Posterior cingulate gyrus (tissue), 11 donors: ENCODE measurements at regions not wholly inside any gene's neighbourhood (a gene's known extent, or its start where the extent isn't known, plus 50 kb on each side); places are given as distances from the start of the nearest gene placed in this dataset.
A peak's percentile ranks its signal among the peaks of the same experiment; 100 is the strongest.
"Not testable (repeated sequence)": the region's sequence is repeated elsewhere in the genome, so short reads cannot be mapped to it uniquely, and the experiment has no call there.

Experiments used
- DNase-seq, 10 donors: peaks; one replicate each; pipeline versions ENCODE4 v3.0.0 to v3.0.0-alpha.2; 2020 to 2021; ENCODE audit warnings: mixed read lengths in 3 of 10
- intact Hi-C: fragments of 100-400 bp; cut with DNase I; formaldehyde crosslinking; loops from one replicate; pipeline ENCODE4 v1.15.1; 2023

DNA sequence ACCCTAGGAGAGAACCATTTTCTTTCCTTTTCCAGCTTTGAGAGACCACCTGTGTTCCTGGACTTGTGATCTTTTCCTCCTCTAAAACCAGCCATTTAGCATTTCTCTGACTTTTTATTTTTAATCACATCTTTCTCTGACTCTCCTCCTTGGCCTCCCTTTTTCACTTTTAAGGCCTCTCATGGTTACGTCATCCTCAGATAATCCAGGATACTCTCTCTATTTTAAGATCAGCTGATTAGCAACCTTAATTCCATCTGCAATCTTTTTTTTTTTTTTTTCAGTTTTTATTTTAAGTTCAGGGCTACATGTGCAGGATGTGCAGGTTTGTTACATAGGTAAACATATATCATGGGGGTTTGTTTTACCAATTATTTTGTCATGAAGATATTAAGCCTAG lies 54.0 kb downstream of the RFPL4B start:
- intact Hi-C loops: no loop called here
- DNase-seq: no peak

DNA sequence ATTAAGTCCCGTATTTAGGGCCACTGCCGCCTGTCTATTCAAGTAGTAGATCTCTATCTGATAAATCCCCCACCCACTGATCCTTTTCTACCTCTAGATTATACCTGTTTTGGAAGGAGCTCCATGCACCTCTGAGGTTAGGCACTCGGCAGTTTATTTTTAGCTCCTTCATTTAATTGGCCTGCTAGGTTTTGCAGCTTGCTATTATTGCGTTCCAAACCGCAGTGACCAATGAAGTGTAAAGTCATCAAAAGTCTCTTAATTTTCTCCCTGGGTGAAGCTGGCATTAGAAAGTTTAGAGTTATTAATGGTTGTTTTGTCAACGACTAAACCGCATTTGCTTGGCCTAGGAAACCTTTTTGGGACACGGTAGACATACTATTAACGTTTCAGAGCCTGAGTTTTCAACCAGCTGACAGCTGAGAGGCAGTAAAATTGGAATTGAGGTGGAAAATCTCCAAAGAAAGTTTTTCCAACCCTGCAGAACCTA lies 60.0 kb downstream of the RFPL4B start:
- intact Hi-C loops: no loop called here
- DNase-seq: no peak

DNA sequence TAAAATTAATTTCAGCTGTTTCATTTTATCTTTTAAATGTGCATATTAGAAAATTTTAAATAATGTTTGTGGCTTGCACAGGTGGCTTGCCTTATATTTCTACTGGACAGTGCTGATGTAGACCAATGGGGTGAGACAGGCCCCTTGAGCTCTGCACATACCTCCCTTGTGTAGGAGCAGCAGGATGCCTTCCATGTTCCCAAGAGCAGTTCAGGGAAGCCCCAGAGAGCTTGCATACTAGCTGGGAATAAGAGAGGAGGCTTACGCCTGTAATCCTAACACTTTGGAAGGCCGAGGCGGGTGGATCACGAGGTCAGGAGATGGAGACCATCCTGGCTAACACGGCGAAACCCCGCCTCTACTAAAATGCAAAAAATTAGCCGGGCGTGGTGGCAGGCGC lies 61.4 kb downstream of the RFPL4B start:
- intact Hi-C loops: no loop called here
- peak in 1 of 10 donors; percentile 49 for DNase-seq

DNA sequence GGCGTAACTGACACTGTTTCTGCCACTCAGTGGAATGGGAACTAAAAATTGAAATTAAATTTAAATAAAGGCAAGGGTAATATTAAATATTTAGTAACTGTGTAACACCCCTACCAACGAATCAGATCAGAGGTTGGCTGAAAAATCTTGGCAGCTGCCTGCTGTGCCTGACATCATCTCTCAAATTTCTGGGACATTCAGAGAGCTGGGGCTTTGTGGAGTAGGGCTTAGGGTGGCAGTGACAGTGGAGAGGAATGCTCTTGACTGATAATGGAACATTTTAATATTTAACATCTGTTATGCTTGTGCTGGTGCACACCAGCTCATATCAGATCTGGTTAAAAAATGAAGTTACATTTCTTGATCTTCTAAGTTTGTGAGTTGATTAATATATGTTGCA lies 62.2 kb downstream of the RFPL4B start:
- intact Hi-C loops: no loop called here
- peak in 1 of 10 donors; percentile 40 for DNase-seq

DNA sequence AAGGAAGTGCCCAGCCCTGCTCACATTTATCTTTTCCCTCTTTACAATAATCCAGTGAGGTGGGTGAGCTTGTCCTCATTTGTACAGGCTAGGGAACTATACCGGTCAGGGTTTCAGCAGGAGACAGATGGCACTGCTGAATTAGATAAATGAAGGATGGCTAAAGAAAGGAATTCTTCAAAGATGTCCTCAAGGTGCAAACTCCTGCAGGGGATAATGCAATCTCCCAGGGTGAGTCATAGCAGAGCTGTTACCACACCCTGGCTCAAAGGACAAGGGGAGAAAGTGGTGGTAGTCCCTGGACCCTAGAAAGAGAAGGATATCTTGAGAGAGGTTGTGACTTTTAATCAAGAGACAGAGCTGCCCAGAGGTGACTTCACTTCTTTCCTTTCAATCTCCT lies 66.7 kb downstream of the RFPL4B start:
- intact Hi-C loops: no loop called here
- no peak for DNase-seq

DNA sequence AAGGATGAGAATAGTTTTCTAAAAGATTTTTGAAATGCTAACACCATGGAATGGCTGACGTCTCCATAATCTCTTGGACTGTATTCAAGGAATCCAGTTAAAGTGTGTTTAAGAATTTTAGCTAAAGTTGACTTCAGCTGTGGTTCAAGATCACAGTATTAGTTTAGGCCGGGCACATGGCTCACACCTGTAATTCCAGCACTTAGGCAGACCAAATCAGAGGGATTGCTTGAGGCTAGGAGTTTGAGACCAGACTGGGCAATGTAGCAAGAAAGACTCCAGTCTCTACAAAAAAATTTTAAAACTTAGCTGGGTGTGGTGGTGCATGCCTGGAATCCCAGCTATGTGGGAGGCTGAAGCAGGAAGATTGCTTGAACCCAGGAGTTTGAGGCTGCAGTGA lies 68.2 kb downstream of the RFPL4B start:
- intact Hi-C loops: no loop called here
- no peak for DNase-seq

DNA sequence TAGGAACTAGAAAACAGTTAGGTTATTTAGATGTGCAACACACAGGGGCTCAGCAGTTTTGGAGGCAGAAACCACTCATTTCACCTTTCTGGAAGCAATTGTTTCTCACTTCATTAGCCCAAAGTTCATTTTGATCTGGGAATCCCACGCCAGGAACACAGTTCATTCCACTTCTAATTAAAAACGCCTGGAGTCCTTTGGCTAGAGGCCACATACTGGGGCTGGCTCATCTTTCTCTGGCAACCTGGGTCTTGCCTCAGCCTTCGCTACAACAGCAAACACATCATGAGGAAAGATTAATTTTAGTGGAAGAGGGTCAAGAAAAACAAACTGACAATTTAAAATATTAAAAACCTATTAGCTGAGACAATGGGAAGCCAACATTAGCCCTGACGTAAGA lies 69.7 kb downstream of the RFPL4B start:
- no peak for DNase-seq
- intact Hi-C loops: no loop called here

DNA sequence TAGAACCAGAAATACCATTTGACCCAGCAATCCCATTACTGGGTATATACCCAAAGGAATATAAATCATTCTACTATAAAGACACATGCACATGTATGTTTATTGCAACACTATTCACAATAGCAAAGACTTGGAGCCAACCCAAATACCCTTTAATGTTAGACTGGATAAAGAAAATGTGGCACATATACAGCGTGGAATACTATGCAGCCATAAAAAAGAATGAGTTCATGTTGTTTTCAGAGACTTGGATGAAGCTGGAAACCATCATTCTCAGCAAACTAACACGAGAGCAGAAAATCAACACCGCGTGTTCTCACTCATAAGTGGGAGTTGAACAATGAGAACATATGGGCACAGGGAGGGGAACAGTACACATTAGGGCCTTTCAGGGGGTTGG lies 79.9 kb downstream of the RFPL4B start:
- intact Hi-C loops, DNase-seq: not testable (repeated sequence)

DNA sequence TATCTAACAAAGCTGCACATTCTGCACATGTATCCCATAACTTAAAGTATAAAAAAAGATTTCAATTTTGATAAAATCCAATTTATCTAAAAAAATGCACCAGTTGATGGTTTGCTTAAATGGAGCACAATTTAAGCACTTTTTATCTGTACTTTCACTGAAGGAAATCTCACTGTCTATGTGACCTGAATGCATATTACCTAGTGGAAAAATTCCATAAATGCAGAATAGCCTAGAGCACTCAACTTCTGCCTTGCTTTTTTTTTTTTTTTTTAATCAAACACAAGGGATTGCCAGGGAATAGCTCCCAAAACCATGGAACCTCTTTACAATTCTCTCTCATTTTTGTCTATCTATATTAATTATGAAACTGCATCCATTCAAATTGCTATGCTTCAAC lies 80.4 kb downstream of the RFPL4B start:
- intact Hi-C loops: no loop called here
- DNase-seq: no peak

DNA sequence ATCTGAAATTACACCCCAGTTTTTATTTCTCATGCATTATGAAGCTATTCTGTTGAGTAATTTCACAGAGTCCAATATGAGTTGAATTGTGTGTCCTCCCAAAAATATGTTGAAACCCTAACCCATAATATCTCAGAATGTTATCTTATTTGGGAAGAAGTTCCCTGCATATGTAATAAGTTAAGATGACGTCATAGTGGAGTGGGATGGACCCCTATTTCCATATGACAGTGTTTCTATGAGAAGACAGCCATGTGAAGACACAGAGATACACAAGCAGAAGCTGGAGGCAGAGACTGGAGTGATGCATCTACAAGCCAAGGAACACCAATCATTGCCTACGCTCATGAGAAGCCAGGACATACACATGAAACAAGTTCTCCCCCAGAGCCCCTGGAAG lies 81.3 kb downstream of the RFPL4B start:
- intact Hi-C loops: no loop called here
- no peak for DNase-seq

DNA sequence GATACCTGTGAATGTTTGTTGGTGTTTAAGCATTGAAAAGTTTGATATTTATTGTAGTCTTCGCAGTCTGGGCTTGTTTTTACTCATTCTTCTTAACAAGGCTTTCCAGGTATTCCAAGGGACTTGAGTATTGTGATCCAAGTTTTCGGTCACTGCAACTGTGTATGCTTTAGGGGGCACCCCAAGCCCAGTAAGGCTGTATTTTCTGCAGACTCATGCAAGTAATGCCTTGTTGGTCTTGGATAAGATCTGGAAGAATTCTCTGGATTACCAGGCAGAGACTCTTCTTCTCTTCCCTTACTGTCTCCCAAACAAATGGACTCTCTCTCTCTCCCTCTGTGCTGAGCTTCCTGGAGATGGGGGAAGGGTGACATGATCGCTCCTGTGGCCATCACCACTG lies 82.1 kb downstream of the RFPL4B start:
- intact Hi-C loops: no loop called here
- no peak for DNase-seq

DNA sequence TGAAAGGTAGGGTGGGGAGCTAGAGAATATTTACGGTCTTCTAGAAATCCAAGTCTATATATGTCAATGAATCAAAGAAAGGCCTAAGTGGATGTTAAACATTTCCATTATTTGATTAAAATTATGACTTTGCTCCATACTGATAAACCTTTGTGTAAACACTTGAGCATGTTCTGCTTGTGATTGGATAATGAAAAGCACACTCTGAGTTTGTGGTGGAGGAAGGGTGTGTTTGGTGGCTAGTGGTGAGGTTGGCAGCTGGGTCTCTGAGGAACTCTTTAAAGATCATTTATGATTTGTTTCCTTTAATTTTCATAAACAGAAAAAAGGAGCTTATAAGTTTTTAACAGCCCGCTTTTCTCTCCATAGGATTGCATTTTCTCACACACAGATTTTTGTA lies 84.7 kb downstream of the RFPL4B start:
- intact Hi-C loops: no loop called here
- no peak for DNase-seq

DNA sequence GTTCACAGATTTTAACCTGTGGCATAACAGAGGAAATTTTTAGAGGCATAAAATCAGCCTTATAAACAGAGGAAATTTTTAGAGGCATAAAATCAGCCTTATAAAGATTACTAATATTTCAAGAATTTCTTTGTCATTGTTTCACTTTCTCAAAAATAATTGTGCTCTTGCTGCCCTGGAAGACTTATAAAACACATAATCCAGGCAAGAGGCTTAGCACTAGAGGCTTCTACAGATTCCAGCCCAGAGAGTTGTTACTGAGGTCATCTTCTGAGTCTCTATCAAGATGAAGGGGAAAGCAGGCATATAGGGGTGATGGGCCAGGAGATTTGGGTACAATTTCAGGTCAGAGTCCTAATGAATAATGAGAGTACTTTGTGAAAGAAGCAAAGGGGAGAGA lies 85.7 kb downstream of the RFPL4B start:
- no peak for DNase-seq
- intact Hi-C loops: no loop called here

DNA sequence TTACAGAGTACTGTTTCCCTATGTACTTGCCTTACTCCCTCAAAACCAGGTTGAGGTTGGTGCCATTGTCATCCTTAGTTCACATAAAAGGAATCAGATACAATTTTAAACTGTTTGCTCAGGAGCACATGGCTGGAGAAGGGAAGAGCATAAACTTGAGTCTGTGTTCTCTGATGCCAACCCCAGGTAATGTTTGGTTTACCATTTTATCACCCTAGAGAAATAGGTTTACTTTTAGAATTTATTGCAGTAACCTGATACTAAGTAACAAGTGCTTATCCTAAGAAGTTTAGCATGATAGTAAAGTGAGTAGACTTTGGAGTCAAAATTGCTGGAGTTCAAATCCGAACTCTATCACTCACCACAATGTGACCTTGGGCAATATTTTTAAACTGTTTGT lies 86.3 kb downstream of the RFPL4B start:
- intact Hi-C loops: no loop called here
- no peak for DNase-seq

DNA sequence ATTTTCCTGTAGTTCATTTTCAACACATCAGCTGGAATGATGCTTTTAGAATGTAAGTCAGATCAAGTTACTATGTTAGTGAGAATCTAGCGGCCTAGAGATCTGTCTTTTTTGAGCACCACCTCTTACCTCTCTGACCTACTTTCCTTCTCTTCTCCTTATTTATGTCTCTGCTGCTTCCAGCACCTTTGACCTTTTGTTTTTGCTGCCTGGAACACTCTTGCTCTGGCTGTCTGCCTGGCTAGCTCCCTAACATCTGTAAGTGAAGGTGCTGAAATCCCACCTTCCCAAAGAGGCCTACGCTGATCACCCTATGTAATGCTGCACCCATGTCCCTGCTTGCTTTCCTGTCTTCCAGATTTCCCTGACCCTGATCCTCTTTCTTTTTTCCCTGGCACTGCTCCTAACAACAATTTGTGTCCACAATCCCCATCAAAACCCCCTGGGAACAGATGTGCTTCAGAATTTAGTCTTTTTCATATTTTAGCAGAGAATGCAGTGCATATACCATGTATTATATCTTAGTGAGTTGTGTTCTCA lies 87.8 kb downstream of the RFPL4B start:
- DNase-seq: no peak
- intact Hi-C loops: no loop called here

DNA sequence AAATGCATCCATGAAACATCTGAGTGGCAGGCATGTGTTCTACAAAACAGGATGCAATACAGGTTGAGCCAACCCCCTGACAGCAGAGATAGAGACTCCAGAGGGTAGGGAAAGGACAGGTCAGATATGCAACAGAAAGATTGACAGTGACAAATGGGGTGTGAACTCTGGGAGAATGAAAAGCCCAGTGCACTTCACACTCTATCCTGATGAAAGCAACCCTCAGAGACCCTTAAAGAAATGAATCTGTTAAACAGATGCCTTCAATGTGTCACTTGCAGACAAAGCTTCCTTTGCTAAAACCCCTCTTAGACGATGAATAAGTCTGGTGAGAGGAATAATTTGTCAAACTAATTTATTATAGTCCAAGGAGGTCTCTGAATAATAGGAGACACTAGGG lies 89.9 kb downstream of the RFPL4B start:
- DNase-seq: no peak

DNA sequence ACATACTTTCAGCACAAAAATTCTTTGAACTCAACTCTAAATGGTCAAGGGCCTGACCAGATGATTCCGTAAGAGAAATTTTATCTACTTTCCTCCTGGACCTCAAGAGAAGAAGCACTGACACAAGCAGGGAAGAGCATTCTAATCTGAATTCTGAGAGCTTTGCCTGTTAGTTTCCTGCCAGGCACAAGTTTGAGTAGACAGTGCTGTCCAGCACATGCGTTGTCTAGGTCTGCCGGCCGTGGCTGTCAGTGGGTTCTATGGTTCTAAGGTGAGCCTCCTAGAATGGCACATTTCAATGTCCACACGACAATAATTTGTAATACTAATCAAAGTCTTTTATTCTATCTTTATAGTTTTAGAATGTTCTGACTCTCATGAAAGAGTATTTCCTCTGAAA lies 91.9 kb downstream of the RFPL4B start:
- intact Hi-C loops: no loop called here
- peak in 1 of 10 donors; percentile 54 for DNase-seq

More for the DNA sequence above, 89.9 kb downstream of the RFPL4B start:
- intact Hi-C loops: no loop called here

DNA sequence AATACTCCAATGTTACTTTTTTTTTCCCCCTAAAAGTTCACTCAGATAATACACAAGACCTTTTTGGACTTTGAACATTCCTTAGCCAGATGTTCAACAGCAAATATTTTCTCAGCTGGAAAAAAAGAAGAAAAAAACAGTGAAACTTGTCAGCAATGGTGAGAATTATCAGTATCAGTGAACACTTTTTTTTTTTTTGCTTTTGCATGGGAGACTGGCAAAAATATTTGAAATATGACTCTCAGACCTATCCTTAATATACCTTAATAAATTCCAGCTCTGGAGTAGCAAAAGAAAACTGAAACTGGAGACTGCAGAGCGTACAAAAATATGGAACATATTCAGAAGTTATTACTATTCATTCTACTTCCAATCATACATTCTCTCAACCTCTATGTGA lies 92.3 kb downstream of the RFPL4B start:
- DNase-seq: no peak
- intact Hi-C loops: no loop called here

DNA sequence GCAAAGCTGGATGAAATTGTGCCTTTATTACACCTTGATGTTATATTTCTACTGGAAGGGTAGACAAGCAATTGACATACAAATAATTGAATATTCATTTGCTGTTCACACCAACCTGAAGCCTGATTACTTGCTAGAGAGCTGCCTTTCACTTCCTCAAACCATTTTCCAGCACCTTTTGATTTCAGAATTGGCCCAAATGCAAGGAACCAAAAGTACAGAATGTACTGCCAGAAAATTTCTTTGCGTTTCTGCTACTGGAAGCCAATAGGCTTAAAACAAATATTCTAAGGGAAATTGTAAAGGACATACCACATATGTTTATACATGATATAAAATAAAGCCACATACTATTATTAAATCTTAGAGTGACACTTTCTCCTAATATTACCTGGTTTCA lies 94.5 kb downstream of the RFPL4B start:
- intact Hi-C loops: no loop called here
- DNase-seq: no peak

DNA sequence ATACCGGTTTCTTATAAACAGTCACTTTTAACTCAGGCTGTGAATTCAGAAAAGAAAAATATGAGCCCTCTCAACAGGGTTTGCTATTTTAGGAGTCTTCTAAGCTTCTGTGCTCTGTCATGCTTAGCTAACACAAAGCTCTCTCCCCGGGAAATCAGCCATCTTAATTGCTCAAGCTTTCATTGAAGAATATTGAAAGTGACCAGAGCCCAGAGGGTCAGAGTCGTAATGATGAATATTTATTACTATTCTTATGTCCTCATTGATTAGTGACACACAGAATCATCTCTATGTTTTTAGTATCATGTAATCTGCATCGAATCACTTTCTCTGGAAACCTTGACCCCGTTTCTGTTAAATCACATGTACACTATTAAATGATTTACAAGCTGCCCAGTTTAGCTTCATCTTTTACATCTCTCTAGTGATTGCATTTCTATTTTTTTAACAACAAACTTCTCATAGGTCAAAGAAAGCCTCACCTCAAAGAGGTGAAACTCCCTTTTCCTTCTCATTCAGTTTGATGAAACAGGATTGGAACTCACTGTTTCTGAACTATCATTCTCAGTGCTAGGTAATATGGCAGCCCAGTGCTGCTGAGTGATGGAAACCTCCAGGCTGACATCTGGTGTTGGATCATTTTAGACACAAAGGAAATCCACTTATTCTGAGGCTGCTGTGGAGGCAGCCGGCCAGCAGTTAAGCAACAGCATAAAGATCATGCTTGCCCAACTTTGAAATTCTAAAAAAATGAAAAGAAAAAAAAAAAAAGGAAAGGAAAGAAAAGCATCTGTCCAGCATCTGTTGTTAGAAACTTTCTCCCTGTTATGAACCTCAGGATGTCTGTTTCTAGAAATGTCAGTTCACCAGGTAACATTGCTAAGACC lies 96.3 kb downstream of the RFPL4B start:
- intact Hi-C loops: no loop called here
- no peak for DNase-seq

DNA sequence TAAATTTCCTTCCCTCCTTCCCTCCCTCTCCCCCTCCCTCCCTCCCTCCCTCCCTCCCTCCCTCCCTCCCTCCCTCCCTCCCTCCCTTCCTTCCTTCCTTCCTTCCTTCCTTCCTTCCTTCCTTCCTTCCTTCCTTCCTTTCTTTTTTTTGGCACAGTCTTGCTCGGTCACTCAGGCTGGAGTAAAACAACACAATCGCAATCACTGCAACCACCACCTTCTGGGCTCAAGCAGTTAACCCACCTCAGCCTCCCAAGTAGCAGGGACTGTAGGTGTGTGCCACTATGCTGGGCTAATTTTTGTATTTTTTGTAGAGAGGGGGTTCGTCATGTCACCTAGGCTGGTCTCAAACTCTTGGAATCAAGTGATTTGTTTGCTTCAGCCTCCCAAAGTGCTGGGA lies 101.7 kb downstream of the RFPL4B start:
- intact Hi-C loops: not testable (repeated sequence)

DNA sequence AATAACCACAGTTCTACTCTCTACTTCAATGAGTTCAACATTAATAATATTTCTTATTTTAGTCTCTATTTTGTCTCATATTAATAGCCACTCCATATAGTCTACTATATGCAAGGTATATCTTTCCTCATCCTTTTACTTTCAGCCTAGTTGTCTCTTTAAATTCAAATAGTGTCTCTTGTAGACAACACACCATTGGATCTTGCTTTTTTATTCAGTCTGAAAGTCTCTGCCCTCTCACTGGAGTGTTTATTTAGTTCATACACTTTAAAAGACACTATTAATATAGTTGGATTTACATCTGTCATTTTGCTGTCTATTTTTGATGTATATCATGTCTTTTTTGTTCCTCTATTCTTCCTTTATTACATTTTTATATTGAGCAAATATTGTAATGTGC lies 103.5 kb downstream of the RFPL4B start:
- intact Hi-C loops: no loop called here
- no peak for DNase-seq

More for the DNA sequence above, 101.7 kb downstream of the RFPL4B start:
- DNase-seq: not testable (repeated sequence)
